Endothelial cell of umbilical vein (primary cell): ENCODE measurements at regions not wholly inside any gene's neighbourhood (a gene's known extent, or its start where the extent isn't known, plus 50 kb on each side); places are given as distances from the start of the nearest gene placed in this dataset.
A peak's percentile ranks its signal among the peaks of the same experiment; 100 is the strongest.

ENCODE experiments used
- BruUV-seq: library from RNA; stranded (reverse); fragments of 400-500 nt; replicated peaks from 2 replicates; lab custom pipeline; 2021; lab: Mats Ljungman, UMichigan
- CTCF ChIA-PET: fragments of 300-600, 350-600 bp; sonication (Branson Sonifier 250); formaldehyde crosslinking; loops from one replicate; lab custom pipeline; 2021; ENCODE audit warnings: antibody characterized with exemption, inconsistent platforms; lab: Charles Lee
- POLR2A ChIA-PET: fragments of 300-600, 350-600 bp; sonication (Branson Sonifier 250); formaldehyde crosslinking; loops from one replicate; lab custom pipeline; 2021; ENCODE audit warnings: antibody characterized with exemption, inconsistent platforms; lab: Charles Lee
- DNase-seq: peaks from one replicate; pipeline ENCODE4 v3.0.0-alpha.2; 2011; ENCODE audit warnings: low read depth, low spot score
- FAIRE-seq: peaks from 2 replicates; lab custom pipeline; 2011; peaks lifted over from hg19 to GRCh38; lab: Jason Lieb, UNC
- H2AFZ ChIP-seq: 2 replicates; pipeline ENCODE4 v1.6.0; 2012; ENCODE audit warnings: low read depth, low read length, control low read depth, inconsistent platforms
- H3K27ac ChIP-seq: 2 replicates; pipeline ENCODE4 v1.5.1; 2011; ENCODE audit warnings: low read depth, mild to moderate bottlenecking, control low read depth, low read length, moderate library complexity; ENCODE audit not compliant: insufficient read depth
- H3K27me3 ChIP-seq, 2 experiments: 2 replicates each; pipeline versions ENCODE4 v1.6.0 to v1.6.1; 2011; ENCODE audit warnings: low read length in 2 of 2, mixed read lengths in 1 of 2; ENCODE audit not compliant: control insufficient read depth in 2 of 2, insufficient read depth in 2 of 2
- H3K36me3 ChIP-seq, 2 experiments: 2 replicates in 1 of 2; 3 replicates in 1 of 2; pipeline ENCODE4 v1.5.1; 2011; ENCODE audit warnings: low read length in 2 of 2, mild to moderate bottlenecking in 1 of 2, moderate library complexity in 1 of 2; ENCODE audit not compliant: control insufficient read depth in 2 of 2, insufficient read depth in 2 of 2; ENCODE audit errors: extremely low read depth in 1 of 2
- H3K4me1 ChIP-seq: 3 replicates; pipeline ENCODE4 v1.5.1; 2011; ENCODE audit warnings: mild to moderate bottlenecking, low read length; ENCODE audit not compliant: control insufficient read depth, insufficient read depth; ENCODE audit errors: extremely low read depth
- H3K4me2 ChIP-seq: 2 replicates; pipeline ENCODE4 v1.6.1; 2011; ENCODE audit warnings: low read length, control low read depth, mixed read lengths; ENCODE audit not compliant: insufficient read depth
- H3K4me3 ChIP-seq, 3 experiments: fragments of 200-600 bp in 1 of 3; sonication (generic), shearing (Covaris generic) in 1 of 3; replicated peaks in 1 of 3; 2 replicates each; pipeline ENCODE4 v1.5.1; 2011 to 2016; ENCODE audit warnings: control low read depth in 3 of 3, low read length in 3 of 3, mild to moderate bottlenecking in 2 of 3, inconsistent platforms in 1 of 3, low read depth in 1 of 3, moderate library complexity in 1 of 3; ENCODE audit not compliant: insufficient read depth in 1 of 3
- H3K79me2 ChIP-seq: 2 replicates; pipeline ENCODE4 v1.6.0; 2012; ENCODE audit warnings: low read length, inconsistent platforms; ENCODE audit not compliant: control insufficient read depth, insufficient read depth
- H3K9ac ChIP-seq: replicated peaks from 2 replicates; pipeline ENCODE3; 2011; ENCODE audit warnings: low read length, control low read depth; ENCODE audit not compliant: insufficient read depth; ENCODE audit errors: extremely low read depth
- H3K9me1 ChIP-seq: replicated peaks from 3 replicates; pipeline ENCODE4 v1.6.0; 2011; ENCODE audit warnings: mild to moderate bottlenecking, low read length; ENCODE audit not compliant: control insufficient read depth, insufficient read depth; ENCODE audit errors: extremely low read depth
- H3K9me3 ChIP-seq: replicated peaks from 2 replicates; pipeline ENCODE4 v1.5.1; 2012; ENCODE audit warnings: low read length, inconsistent platforms; ENCODE audit not compliant: control insufficient read depth, insufficient read depth
- H4K20me1 ChIP-seq: replicated peaks from 2 replicates; pipeline ENCODE3; 2011; ENCODE audit warnings: mild to moderate bottlenecking, low read length; ENCODE audit not compliant: control insufficient read depth, insufficient read depth; ENCODE audit errors: extremely low read depth
- EZH2 ChIP-seq: IDR thresholded peaks from 2 replicates; pipeline ENCODE4 v1.6.1; 2012; ENCODE audit warnings: borderline replicate concordance, low read depth, mild to moderate bottlenecking, moderate library complexity, low read length, inconsistent platforms; ENCODE audit not compliant: severe bottlenecking
- FOS ChIP-seq: IDR thresholded peaks from 2 replicates; pipeline ENCODE4 v1.6.1; 2011; ENCODE audit warnings: mild to moderate bottlenecking, low read length, moderate library complexity, borderline replicate concordance; ENCODE audit not compliant: insufficient read depth
- GATA2 ChIP-seq: IDR thresholded peaks from 2 replicates; pipeline ENCODE4 v1.7.0; 2011; ENCODE audit warnings: low read depth, mild to moderate bottlenecking, moderate library complexity, mixed read lengths, low read length; ENCODE audit not compliant: insufficient read length, insufficient read depth
- JUN ChIP-seq: IDR thresholded peaks from 2 replicates; pipeline ENCODE4 v1.6.1; 2011; ENCODE audit warnings: borderline replicate concordance, low read depth; ENCODE audit not compliant: insufficient read length, insufficient read depth
- MAX ChIP-seq: IDR thresholded peaks from 2 replicates; pipeline ENCODE4 v1.6.1; 2011; ENCODE audit not compliant: insufficient read depth, insufficient read length
- MYC ChIP-seq: IDR thresholded peaks from one replicate; pipeline ENCODE4 v1.6.1; 2011; ENCODE audit warnings: mild to moderate bottlenecking, low read depth, low read length
- POLR2A ChIP-seq: IDR thresholded peaks from 2 replicates; pipeline ENCODE4 v1.6.1; 2012; ENCODE audit warnings: low read depth, mild to moderate bottlenecking, control low read depth, low read length
- POLR2AphosphoS5 ChIP-seq: IDR thresholded peaks from 2 replicates; pipeline ENCODE4 v1.6.1; 2012; ENCODE audit warnings: low read depth, mild to moderate bottlenecking, control low read depth, low read length, moderate library complexity; ENCODE audit not compliant: insufficient read depth
- dilution Hi-C: fragments of 300-500 bp; cut with MboI; formaldehyde crosslinking; loops from one replicate; pipeline ENCODE4 v1.15.0; 2019; ENCODE audit warnings: low sequenced_read_pairs; ENCODE audit not compliant: extremely low pct_ligation_motif_present
- intact Hi-C: fragments of 100-400 bp; cut with micrococcal nuclease; formaldehyde crosslinking; loops from one replicate; pipeline ENCODE4 v1.10.0; 2022

GRCh38 chr15:96160800-96161199, 169.7 kb upstream of the NR2F2 start:
- Histone ChIP-seq H3K27ac (peak overlapping the region; percentile 28), H3K4me2 (peak overlapping the region; percentile 58), H3K79me2 (no peaks in the 10 kb centered on the region), H2AFZ (no peak overlapping the region), H3K36me3 (no peaks in the 10 kb centered on the region), H3K4me3 (peak overlapping the region in 1 of 3 experiments; percentile 26), H3K9ac (no peak overlapping the region), H3K27me3 (no peaks in the 10 kb centered on the region), H3K9me3 (no peaks in the 10 kb centered on the region), H4K20me1 (no peaks in the 10 kb centered on the region), H3K9me1 (no peaks in the 10 kb centered on the region), H3K4me1 (peaks cover 33% of the 10 kb centered on the region)
- FAIRE-seq (no peak), DNase-seq (peak; percentile 52)
- dilution Hi-C loops (no loop called here), intact Hi-C loops (loop anchor here (1.0 to 10.0 kb wide), 9 partner anchors 70 to 1316 kb away; no protein-coding TSS in a partner anchor)
- ChIA-PET CTCF (interaction anchor here (1.0 to 1.9 kb wide), 7 partner anchors 11 to 1491 kb away, joined by 3 to 15 read pairs (median 3); no protein-coding TSS in a partner anchor), POLR2A (interaction anchor here (1.0 kb wide), 1 partner anchor 161 kb away, joined by 3 read pairs; no protein-coding TSS in a partner anchor)
- TF ChIP-seq GATA2: no peak
- no peak for TF ChIP-seq MYC
- TF ChIP-seq POLR2A: no peak
- no peak for TF ChIP-seq JUN
- no peak for TF ChIP-seq FOS
- TF ChIP-seq MAX: no peak
- TF ChIP-seq POLR2AphosphoS5: no peak
- no TSS peak for BruUV-seq

- Histone ChIP-seq H3K4me2 (no peak overlapping the region), H3K9me3 (no peaks in the 10 kb centered on the region), H2AFZ (no peak overlapping the region), H4K20me1 (no peaks in the 10 kb centered on the region), H3K36me3 (no peaks in the 10 kb centered on the region), H3K79me2 (no peaks in the 10 kb centered on the region), H3K27me3 (no peaks in the 10 kb centered on the region), H3K4me3 (no peak overlapping the region), H3K9me1 (no peaks in the 10 kb centered on the region), H3K9ac (no peak overlapping the region), H3K27ac (no peak overlapping the region), H3K4me1 (peaks cover 33% of the 10 kb centered on the region)
- intact Hi-C loops (loop anchor here (5.0 to 10.0 kb wide), 4 partner anchors 860 to 1318 kb away; no protein-coding TSS in a partner anchor), dilution Hi-C loops (no loop called here)
- POLR2A ChIA-PET: no interaction called here
- no peak for TF ChIP-seq EZH2
- no peak for TF ChIP-seq MAX
- DNase-seq (no peak), FAIRE-seq (no peak)
- CTCF ChIA-PET: interaction anchor here (0.6 kb wide), 1 partner anchor 273 kb away, joined by 3 read pairs; no protein-coding TSS in a partner anchor
- BruUV-seq: no TSS peak
Measured at GRCh38 chr15:96162322-96162721, 168.2 kb upstream of the NR2F2 start.
